GM18526 (cell line): ENCODE measurements at regions not wholly inside any gene's neighbourhood (a gene's known extent, or its start where the extent isn't known, plus 50 kb on each side); places are given as distances from the start of the nearest gene placed in this dataset.

Experiments
- POLR2A ChIP-seq: IDR thresholded peaks from 3 replicates; pipeline ENCODE4 v1.6.1; 2011; ENCODE audit not compliant: insufficient read length; ENCODE audit errors: extremely low read depth

DNA sequence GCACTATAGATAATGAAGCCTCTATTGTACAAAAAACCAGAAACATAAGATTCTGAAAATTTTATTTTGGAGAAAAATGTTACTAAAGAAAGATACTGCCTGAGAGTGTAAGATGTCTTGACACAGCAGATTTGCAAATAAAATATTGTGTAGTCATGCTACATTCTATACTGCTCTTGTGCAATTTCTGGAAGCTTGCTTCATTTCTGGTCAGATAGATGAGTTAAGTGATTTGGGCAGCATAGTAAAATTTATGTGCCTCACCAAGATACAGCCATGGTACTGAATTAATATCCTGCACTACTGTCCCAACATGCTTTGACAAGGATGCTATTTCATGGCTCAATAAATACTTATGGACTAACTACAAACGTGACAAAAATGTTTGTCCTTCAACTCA is 55.1 kb upstream of the STARD13 start:
- no peak for TF ChIP-seq POLR2A

- TF ChIP-seq POLR2A, result no peak
These were observed 56.4 kb upstream of the STARD13 start for GRCh38 chr13:33341861-33342452.

- TF ChIP-seq POLR2A, result no peak
These were observed 60.3 kb upstream of the STARD13 start for GRCh38 chr13:33345842-33346241.

GRCh38 chr13:33347861-33348260 is 62.3 kb upstream of the STARD13 start:
- TF ChIP-seq POLR2A, result no peak

GRCh38 chr13:33348366-33348765 is 62.8 kb upstream of the STARD13 start:
- no peak for TF ChIP-seq POLR2A

DNA sequence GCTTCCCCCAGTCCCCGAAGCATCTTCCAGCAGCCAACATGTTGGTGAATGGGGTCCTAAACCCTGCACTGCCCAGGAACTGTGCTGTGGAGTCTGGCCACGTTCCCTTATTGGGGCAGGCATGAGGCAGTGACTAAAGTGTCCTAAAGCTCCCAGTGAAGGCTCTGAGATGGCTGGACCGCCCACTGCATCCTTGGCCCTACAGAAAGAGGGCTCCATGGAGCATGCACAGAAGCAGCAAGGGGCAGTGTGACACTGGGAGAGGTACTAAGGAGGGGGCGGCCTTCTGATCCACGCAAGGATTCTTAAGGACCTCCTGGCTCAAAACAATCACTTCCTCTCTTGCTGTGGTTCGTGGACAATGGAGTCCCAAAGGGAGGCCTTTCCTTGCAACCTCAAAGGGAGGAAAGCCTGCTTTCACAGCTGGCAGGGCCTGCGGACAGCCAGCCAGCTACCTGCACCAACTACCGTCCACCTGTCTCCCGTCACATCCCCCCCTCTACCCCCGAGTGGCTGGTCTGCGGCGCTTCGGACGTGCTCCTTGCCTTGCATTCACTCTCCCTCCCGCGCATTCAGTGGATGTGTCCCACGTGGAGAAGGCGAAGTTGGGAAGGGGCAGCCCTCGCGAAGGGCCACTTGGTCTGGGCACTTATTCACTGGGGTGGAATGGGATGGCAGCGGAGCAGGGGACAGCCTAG is 63.9 kb upstream of the STARD13 start:
- TF ChIP-seq POLR2A, result no peak

- TF ChIP-seq POLR2A, result no peak
These were observed 64.7 kb upstream of the STARD13 start for GRCh38 chr13:33349986-33350826.

DNA sequence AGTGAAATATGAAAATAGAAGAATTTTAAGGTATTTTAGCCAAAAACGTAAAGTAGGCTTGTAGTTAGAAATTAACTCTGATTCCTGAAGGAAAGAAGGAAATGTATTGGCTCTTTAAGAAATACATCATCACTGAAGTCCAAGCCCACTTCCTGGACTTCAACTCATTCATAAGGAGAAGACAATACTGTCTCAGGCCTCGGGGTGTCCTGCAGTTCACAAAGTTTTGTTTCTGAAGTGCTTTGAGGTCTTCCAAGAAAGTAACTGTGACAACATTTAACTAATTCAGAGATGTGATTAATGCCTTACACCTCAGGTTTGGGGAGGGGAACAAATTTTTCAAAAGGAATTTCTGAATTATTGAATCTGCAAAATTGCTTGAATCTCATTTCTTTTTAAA is 65.8 kb upstream of the STARD13 start:
- TF ChIP-seq POLR2A, result no peak

GRCh38 chr13:33352041-33352440 is 66.5 kb upstream of the STARD13 start:
- TF ChIP-seq POLR2A, result no peak

DNA sequence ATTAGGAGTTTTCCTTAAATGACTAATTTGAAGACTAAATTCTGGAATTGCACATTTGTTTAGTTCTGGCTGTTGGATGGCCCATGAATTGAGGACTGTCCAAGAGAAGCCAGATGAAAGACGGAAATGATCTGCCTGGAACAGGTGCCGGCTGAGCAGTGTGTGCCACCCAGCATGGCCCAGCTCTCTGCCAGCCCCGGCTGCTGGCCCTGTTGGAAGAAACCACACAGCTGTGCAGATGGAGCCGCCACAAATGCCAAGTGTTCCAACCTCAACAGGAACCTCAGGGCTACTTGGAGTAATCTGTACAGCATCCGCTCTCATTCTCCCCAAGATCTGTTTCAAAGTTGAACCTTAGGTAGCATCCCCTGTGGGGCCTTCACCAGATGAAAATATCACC is 67.0 kb upstream of the STARD13 start:
- TF ChIP-seq POLR2A, result no peak

- TF ChIP-seq POLR2A, result no peak
These were observed 67.7 kb upstream of the STARD13 start for GRCh38 chr13:33353210-33353609.

DNA sequence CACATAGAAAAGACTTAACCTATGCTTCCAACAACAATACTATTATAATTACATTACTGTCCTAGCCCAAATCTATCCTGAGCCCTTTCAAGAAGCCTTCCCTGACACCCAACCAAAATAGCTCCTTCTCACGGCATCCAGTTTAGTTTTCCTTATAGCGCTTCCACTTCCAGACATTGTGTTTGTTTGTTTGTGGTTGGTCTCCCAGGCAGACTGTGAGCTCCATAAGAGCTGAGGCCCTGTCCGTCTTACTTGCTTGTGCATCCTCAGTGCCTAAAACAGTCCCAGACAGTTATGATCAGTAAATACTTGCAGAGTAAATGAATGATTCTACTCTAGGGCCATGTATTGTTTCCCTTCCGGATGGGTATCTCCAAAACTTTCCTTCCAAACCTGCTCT is 68.1 kb upstream of the STARD13 start:
- no peak for TF ChIP-seq POLR2A

DNA sequence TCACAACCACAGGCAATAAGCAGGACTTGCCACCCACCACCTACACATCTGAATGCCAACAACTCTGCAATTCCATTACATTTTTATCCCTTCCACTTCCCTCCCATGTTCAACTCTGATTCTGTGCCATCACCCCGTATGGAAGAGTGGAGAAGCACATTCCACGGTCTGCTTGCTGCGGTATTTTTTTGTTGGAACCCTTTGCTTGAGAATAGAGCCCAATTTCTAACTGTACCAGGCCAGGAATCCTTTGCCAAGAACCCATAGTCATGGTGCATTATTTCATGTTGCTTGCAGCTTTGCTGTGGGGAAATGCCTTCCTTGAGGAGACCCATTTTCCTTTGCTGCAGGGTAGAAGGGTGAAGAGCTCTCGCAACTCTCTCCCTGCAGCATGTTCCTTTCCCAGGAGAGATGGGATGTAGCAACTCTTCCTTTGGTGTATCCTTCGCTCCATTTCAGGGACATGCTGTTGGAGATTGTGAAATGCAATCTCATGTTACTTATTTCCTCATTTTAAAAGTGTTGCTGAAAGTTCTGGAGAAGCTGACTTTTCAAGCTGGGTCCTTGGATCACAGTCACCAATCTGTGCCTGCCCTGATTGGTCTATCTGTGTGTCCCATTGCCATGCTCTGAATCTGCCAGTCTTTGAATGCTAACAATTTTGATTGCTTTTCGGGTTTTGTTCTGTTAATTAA is 69.8 kb upstream of the STARD13 start:
- TF ChIP-seq POLR2A, result no peak

DNA sequence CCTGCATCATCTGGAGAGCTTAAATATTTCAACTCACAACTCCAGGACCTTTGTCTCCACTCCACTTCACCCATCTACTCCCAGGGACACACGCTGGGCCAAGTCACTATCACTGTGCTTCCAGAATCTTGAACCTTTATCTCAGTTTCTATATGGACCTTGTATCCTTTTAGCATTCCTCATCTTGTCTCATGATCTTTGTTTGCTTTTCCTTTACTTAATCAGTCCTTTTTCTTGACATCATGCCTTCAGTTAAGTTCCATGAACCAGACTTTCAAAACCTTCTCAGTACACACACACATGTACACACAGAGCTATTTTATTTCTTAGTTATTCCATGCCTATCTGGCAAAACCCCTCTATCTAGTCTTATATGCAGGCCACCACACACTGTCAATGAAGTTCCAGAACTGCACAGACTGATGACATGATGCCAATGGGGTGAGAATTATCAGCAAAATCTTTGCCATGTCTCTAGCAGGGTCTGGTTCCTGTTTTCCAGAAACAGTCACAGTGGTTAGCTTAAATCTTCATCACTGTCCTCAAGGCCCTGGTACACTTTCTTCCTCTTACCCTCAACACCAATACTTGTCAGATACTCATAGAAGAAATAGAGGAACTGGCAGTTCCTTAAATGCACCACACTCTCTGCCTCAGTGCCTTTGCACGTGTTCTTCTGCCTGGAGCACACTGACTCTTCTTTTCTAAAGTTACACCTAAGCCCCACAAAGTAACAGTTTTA is 77.6 kb upstream of the STARD13 start:
- TF ChIP-seq POLR2A, result no peak

DNA sequence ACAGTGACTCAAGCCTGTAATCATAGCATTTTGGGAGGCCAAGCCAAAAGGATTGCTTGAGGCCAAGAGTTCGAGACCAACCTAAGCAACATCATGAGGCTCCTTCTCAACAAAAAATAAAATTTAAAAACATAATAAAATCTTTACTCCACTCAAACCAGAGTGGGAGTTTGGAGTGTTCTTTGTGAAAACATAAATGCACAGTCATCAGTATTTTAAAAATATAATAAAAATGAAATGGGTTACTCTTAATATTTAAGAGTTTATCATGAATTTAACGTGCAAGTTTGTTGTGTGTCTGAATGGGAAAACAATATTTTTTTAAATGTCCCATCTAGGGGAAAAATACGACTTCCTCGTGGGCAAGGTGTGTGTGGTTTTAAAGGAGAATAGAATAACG is 78.6 kb upstream of the STARD13 start:
- TF ChIP-seq POLR2A, result no peak
